HEK293 (cell line): ENCODE measurements at regions not wholly inside any gene's neighbourhood (a gene's known extent, or its start where the extent isn't known, plus 50 kb on each side); places are given as distances from the start of the nearest gene placed in this dataset.

Experiments
- CTCF ChIA-PET: fragments of 350-600 bp; formaldehyde crosslinking; extraction: SDS; loops from one replicate; lab custom pipeline; 2021; ENCODE audit warnings: antibody characterized with exemption; lab: Yijun Ruan, JAX
- POLR2A ChIA-PET: fragments of 300-600 bp; formaldehyde crosslinking; extraction: SDS; loops from one replicate; lab custom pipeline; 2020; ENCODE audit warnings: antibody characterized with exemption, inconsistent platforms; lab: Yijun Ruan, JAX
- H3K27ac ChIP-seq: fragments of 200-500 bp; sonication (Bioruptor generic); 2 replicates; pipeline ENCODE4 v1.5.1; 2014; ENCODE audit warnings: low read depth, low read length, control low read depth, inconsistent platforms; ENCODE audit errors: extremely low read depth
- H3K36me3 ChIP-seq, 2 experiments: fragments of 200-500 bp in 1 of 2; sonication (Bioruptor generic) in 1 of 2; 1 replicate in 1 of 2; 2 replicates in 1 of 2; pipeline ENCODE4 v1.5.1; 2014 to 2017; ENCODE audit warnings: inconsistent platforms in 2 of 2, low read length in 2 of 2; ENCODE audit not compliant: control insufficient read depth in 2 of 2, insufficient read depth in 1 of 2
- H3K4me1 ChIP-seq: fragments of 200-500 bp; sonication (Bioruptor generic); 2 replicates; pipeline ENCODE4 v1.5.1; 2014; ENCODE audit warnings: mild to moderate bottlenecking, low read length, inconsistent platforms; ENCODE audit not compliant: control insufficient read depth, insufficient read depth
- H3K4me3 ChIP-seq: 2 replicates; pipeline ENCODE4 v1.5.1; 2011; ENCODE audit warnings: low read depth, mild to moderate bottlenecking, control low read depth, low read length, moderate library complexity
- H3K9me3 ChIP-seq: fragments of 200-500 bp; sonication (Bioruptor generic); 2 replicates; pipeline ENCODE4 v1.5.1; 2014; ENCODE audit warnings: low read depth, low read length, inconsistent platforms; ENCODE audit not compliant: control insufficient read depth, insufficient read depth
- FEZF1 ChIP-seq: fragments of 450-650 bp; formaldehyde crosslinking; IDR thresholded peaks from 2 replicates; pipeline ENCODE4 v1.5.1; 2016; ENCODE audit warnings: missing biosample characterization, missing genetic modification characterization
- GLIS2 ChIP-seq: fragments of 450-650 bp; formaldehyde crosslinking; IDR thresholded peaks from 2 replicates; pipeline ENCODE4 v1.5.1; 2016; ENCODE audit warnings: missing biosample characterization, missing genetic modification characterization
- ZNF112 ChIP-seq: fragments of 450-650 bp; formaldehyde crosslinking; IDR thresholded peaks from 2 replicates; pipeline ENCODE4 v1.5.0; 2017; ENCODE audit warnings: missing biosample characterization, missing genetic modification characterization
- ZNF341 ChIP-seq: fragments of 450-650 bp; formaldehyde crosslinking; IDR thresholded peaks from 2 replicates; pipeline ENCODE4; 2016; ENCODE audit warnings: low read depth, missing biosample characterization, missing genetic modification characterization
- ZNF530 ChIP-seq: fragments of 450-650 bp; formaldehyde crosslinking; IDR thresholded peaks from 2 replicates; pipeline ENCODE4 v1.5.1; 2016; ENCODE audit warnings: low read depth, missing biosample characterization, missing genetic modification characterization
- ZNF560 ChIP-seq: fragments of 450-650 bp; formaldehyde crosslinking; IDR thresholded peaks from 2 replicates; pipeline ENCODE4 v1.5.1; 2017; ENCODE audit warnings: missing biosample characterization, missing genetic modification characterization, borderline replicate concordance
- ZNF571 ChIP-seq: fragments of 450-650 bp; formaldehyde crosslinking; IDR thresholded peaks from 2 replicates; pipeline ENCODE4 v1.5.0; 2017; ENCODE audit warnings: missing biosample characterization, missing genetic modification characterization
- ZNF658 ChIP-seq: fragments of 450-650 bp; formaldehyde crosslinking; IDR thresholded peaks from 2 replicates; pipeline ENCODE4; 2016; ENCODE audit warnings: missing biosample characterization, missing genetic modification characterization
- ZNF785 ChIP-seq: fragments of 450-650 bp; formaldehyde crosslinking; IDR thresholded peaks from 2 replicates; pipeline ENCODE4 v1.5.1; 2016; ENCODE audit warnings: missing biosample characterization, missing genetic modification characterization
- ZSCAN16 ChIP-seq: fragments of 450-650 bp; formaldehyde crosslinking; IDR thresholded peaks from 2 replicates; pipeline ENCODE4 v1.5.1; 2016; ENCODE audit warnings: missing biosample characterization, missing genetic modification characterization
- TF ChIP-seq, protein P1 (sequence below): fragments of 450-650 bp; formaldehyde crosslinking; IDR thresholded peaks from 2 replicates; pipeline ENCODE4 v1.5.1; 2016; ENCODE audit warnings: missing biosample characterization, missing genetic modification characterization, borderline replicate concordance
- TF ChIP-seq, protein P2 (sequence below): fragments of 450-650 bp; formaldehyde crosslinking; IDR thresholded peaks from 2 replicates; pipeline ENCODE4 v1.5.1; 2016; ENCODE audit warnings: missing biosample characterization, missing genetic modification characterization
- TF ChIP-seq, protein P3 (sequence below): fragments of 450-650 bp; formaldehyde crosslinking; IDR thresholded peaks from 2 replicates; pipeline ENCODE4 v1.5.1; 2016; ENCODE audit warnings: missing biosample characterization, missing genetic modification characterization
- TF ChIP-seq, protein P4 (sequence below): fragments of 450-650 bp; formaldehyde crosslinking; IDR thresholded peaks from 2 replicates; pipeline ENCODE4 v1.5.1; 2017; ENCODE audit warnings: missing biosample characterization, mild to moderate bottlenecking, missing genetic modification characterization, moderate library complexity
- TF ChIP-seq, protein P5 (sequence below): fragments of 450-650 bp; formaldehyde crosslinking; IDR thresholded peaks from 2 replicates; pipeline ENCODE4 v1.5.1; 2016; ENCODE audit warnings: missing biosample characterization, missing genetic modification characterization, borderline replicate concordance

DNA sequence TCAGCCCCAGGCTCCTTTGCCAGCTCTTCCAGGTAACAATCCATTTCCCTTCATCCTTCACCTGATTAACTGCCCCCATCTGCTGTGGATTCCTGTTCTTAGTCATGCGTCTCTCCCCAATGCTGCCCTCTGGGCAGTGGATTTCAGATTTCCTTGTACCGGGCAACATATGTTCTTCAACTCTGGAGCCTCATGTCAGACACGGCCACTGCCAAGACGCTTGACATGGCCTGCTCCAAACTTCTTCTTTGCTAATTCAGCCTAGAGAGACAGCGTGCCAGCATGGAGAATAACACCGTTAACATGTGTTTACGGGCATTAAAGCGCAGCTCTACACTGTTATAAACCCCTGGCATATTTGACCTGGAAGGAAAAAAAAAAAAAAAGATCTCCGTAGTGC is 1035.1 kb upstream of the NR2F2 start:
- Histone ChIP-seq H3K36me3 (no peaks in the 10 kb centered on the region), H3K4me3 (no peak overlapping the region), H3K9me3 (no peaks in the 10 kb centered on the region), H3K4me1 (peaks cover 4% of the 10 kb centered on the region), H3K27ac (no peak overlapping the region)
- TF ChIP-seq, protein P1, sequence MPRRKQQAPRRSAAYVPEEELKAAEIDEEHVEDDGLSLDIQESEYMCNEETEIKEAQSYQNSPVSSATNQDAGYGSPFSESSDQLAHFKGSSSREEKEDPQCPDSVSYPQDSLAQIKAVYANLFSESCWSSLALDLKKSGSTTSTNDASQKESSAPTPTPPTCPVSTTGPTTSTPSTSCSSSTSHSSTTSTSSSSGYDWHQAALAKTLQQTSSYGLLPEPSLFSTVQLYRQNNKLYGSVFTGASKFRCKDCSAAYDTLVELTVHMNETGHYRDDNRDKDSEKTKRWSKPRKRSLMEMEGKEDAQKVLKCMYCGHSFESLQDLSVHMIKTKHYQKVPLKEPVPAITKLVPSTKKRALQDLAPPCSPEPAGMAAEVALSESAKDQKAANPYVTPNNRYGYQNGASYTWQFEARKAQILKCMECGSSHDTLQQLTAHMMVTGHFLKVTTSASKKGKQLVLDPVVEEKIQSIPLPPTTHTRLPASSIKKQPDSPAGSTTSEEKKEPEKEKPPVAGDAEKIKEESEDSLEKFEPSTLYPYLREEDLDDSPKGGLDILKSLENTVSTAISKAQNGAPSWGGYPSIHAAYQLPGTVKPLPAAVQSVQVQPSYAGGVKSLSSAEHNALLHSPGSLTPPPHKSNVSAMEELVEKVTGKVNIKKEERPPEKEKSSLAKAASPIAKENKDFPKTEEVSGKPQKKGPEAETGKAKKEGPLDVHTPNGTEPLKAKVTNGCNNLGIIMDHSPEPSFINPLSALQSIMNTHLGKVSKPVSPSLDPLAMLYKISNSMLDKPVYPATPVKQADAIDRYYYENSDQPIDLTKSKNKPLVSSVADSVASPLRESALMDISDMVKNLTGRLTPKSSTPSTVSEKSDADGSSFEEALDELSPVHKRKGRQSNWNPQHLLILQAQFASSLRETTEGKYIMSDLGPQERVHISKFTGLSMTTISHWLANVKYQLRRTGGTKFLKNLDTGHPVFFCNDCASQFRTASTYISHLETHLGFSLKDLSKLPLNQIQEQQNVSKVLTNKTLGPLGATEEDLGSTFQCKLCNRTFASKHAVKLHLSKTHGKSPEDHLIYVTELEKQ, result no peak
- TF ChIP-seq ZNF658 (tag by site-specific recombination) (no peak), ZSCAN16 (tag by site-specific recombination) (no peak), ZNF341 (tag by site-specific recombination) (no peak), ZNF112 (tag by site-specific recombination) (no peak), ZNF560 (no peak), ZNF785 (no peak), FEZF1 (no peak), ZNF530 (tag by site-specific recombination) (no peak), GLIS2 (tag by site-specific recombination) (no peak), ZNF571 (no peak)
- TF ChIP-seq, protein P2, sequence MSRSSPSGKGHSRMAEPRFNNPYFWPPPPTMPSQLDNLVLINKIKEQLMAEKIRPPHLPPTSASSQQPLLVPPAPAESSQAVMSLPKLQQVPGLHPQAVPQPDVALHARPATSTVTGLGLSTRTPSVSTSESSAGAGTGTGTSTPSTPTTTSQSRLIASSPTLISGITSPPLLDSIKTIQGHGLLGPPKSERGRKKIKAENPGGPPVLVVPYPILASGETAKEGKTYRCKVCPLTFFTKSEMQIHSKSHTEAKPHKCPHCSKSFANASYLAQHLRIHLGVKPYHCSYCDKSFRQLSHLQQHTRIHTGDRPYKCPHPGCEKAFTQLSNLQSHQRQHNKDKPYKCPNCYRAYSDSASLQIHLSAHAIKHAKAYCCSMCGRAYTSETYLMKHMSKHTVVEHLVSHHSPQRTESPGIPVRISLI, result no peak
- TF ChIP-seq, protein P3, sequence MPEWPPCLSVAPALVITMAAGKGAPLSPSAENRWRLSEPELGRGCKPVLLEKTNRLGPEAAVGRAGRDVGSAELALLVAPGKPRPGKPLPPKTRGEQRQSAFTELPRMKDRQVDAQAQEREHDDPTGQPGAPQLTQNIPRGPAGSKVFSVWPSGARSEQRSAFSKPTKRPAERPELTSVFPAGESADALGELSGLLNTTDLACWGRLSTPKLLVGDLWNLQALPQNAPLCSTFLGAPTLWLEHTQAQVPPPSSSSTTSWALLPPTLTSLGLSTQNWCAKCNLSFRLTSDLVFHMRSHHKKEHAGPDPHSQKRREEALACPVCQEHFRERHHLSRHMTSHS (tag by site-specific recombination), result no peak
- TF ChIP-seq, protein P4, sequence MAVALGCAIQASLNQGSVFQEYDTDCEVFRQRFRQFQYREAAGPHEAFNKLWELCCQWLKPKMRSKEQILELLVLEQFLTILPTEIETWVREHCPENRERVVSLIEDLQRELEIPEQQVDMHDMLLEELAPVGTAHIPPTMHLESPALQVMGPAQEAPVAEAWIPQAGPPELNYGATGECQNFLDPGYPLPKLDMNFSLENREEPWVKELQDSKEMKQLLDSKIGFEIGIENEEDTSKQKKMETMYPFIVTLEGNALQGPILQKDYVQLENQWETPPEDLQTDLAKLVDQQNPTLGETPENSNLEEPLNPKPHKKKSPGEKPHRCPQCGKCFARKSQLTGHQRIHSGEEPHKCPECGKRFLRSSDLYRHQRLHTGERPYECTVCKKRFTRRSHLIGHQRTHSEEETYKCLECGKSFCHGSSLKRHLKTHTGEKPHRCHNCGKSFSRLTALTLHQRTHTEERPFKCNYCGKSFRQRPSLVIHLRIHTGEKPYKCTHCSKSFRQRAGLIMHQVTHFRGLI, result no peak
- TF ChIP-seq, protein P5, sequence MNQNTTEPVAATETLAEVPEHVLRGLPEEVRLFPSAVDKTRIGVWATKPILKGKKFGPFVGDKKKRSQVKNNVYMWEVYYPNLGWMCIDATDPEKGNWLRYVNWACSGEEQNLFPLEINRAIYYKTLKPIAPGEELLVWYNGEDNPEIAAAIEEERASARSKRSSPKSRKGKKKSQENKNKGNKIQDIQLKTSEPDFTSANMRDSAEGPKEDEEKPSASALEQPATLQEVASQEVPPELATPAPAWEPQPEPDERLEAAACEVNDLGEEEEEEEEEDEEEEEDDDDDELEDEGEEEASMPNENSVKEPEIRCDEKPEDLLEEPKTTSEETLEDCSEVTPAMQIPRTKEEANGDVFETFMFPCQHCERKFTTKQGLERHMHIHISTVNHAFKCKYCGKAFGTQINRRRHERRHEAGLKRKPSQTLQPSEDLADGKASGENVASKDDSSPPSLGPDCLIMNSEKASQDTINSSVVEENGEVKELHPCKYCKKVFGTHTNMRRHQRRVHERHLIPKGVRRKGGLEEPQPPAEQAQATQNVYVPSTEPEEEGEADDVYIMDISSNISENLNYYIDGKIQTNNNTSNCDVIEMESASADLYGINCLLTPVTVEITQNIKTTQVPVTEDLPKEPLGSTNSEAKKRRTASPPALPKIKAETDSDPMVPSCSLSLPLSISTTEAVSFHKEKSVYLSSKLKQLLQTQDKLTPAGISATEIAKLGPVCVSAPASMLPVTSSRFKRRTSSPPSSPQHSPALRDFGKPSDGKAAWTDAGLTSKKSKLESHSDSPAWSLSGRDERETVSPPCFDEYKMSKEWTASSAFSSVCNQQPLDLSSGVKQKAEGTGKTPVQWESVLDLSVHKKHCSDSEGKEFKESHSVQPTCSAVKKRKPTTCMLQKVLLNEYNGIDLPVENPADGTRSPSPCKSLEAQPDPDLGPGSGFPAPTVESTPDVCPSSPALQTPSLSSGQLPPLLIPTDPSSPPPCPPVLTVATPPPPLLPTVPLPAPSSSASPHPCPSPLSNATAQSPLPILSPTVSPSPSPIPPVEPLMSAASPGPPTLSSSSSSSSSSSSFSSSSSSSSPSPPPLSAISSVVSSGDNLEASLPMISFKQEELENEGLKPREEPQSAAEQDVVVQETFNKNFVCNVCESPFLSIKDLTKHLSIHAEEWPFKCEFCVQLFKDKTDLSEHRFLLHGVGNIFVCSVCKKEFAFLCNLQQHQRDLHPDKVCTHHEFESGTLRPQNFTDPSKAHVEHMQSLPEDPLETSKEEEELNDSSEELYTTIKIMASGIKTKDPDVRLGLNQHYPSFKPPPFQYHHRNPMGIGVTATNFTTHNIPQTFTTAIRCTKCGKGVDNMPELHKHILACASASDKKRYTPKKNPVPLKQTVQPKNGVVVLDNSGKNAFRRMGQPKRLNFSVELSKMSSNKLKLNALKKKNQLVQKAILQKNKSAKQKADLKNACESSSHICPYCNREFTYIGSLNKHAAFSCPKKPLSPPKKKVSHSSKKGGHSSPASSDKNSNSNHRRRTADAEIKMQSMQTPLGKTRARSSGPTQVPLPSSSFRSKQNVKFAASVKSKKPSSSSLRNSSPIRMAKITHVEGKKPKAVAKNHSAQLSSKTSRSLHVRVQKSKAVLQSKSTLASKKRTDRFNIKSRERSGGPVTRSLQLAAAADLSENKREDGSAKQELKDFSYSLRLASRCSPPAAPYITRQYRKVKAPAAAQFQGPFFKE (tag by site-specific recombination), result no peak
- CTCF ChIA-PET, result no interaction called here
- POLR2A ChIA-PET, result no interaction called here
